GM13976 (cell line): ENCODE measurements at regions not wholly inside any gene's neighbourhood (a gene's known extent, or its start where the extent isn't known, plus 50 kb on each side); places are given as distances from the start of the nearest gene placed in this dataset.

Experiments
- DNase-seq: peaks from one replicate; pipeline ENCODE4 v3.0.0; 2012; ENCODE audit warnings: low spot score
- in situ Hi-C: fragments of 300-500 bp; cut with MboI; formaldehyde crosslinking; loops from one replicate; pipeline ENCODE4 v1.12.0; 2022; ENCODE audit warnings: low sequenced_read_pairs, mixed read lengths, inconsistent platforms; ENCODE audit not compliant: unreplicated experiment
- TF ChIP-seq, protein P1 (sequence below): IDR thresholded peaks from 2 replicates; pipeline ENCODE4 v1.5.1; 2012; ENCODE audit warnings: borderline replicate concordance, mild to moderate bottlenecking; ENCODE audit not compliant: insufficient read depth; ENCODE audit errors: extremely low read depth, missing control alignments, control extremely low read depth

DNA sequence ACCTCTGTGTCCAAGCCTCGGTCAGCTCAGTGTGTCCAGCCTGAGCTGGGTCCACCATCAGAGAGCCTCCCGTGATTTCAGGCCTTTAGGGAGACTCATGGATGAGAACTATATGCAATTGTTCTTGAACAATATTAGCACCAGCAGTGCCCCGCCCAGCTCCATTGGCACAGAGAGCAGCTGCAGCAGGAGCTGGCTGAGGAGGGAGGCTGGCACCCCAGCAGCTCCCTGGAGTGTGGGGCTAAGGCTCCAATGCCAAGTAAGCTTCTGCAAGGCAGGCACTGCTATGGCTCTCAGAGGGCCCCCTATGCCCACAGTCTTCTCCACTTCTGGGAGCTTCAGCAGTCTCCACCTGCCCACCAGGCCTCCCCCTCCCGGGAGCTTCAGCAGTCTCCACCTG is 593.3 kb downstream of the MATN1 start:
- no peak for DNase-seq
- in situ Hi-C loops: no loop called here
- TF ChIP-seq, protein P1, sequence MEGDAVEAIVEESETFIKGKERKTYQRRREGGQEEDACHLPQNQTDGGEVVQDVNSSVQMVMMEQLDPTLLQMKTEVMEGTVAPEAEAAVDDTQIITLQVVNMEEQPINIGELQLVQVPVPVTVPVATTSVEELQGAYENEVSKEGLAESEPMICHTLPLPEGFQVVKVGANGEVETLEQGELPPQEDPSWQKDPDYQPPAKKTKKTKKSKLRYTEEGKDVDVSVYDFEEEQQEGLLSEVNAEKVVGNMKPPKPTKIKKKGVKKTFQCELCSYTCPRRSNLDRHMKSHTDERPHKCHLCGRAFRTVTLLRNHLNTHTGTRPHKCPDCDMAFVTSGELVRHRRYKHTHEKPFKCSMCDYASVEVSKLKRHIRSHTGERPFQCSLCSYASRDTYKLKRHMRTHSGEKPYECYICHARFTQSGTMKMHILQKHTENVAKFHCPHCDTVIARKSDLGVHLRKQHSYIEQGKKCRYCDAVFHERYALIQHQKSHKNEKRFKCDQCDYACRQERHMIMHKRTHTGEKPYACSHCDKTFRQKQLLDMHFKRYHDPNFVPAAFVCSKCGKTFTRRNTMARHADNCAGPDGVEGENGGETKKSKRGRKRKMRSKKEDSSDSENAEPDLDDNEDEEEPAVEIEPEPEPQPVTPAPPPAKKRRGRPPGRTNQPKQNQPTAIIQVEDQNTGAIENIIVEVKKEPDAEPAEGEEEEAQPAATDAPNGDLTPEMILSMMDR: no peak

DNA sequence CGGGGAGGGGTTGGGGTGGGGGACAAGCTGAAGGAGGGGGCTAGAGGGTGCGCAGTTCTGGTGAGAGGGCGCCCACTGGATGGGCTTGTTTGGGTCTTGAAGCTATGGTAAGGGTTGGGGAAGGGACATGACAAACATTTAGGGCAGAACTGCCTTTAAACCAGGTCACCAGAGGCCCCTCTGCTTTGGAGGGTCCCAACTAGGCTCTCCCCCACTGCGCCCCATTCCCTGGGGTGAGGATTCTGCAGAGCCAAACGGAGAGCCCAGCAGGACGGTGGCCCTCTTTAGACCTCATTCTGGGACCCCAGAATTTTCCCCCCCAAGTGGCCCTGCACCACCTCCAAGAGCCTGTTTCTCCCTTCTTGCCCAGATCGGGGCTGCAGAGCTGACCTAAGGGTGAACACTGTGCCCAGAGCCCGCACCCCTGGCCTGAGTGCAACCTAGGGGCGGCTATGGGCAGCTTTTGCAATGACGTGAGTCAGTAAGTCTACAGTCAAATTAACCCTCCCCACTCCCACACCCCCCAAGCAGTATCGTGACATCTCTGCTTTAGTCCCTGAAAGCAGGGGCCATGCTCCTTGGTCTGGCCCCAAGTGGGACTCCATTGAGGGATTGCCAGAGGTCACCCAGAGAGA is 593.8 kb downstream of the MATN1 start:
- DNase-seq: no peak
- in situ Hi-C loops: no loop called here
- TF ChIP-seq, protein P1: no peak

DNA sequence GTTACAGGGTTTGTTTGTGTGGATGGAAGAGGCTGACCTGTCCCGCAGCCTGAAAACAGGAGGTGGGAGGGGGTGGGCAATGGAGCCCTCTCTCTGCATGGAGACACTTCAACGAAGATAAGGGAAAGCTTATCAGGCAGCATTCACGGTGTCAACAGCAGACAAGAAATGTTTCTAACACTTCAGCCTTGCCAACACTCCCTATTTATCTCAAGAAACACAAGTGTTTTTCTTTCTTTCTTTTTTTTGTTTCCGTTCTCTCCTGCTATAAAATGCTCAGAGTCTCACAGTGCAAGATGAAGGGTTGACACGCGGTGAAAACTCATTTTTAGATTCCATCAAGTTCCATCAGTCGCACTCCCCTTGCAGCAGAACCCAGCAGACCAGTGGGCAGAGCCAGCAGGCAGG is 594.4 kb downstream of the MATN1 start:
- TF ChIP-seq, protein P1: no peak
- DNase-seq: no peak
- in situ Hi-C loops: no loop called here

DNA sequence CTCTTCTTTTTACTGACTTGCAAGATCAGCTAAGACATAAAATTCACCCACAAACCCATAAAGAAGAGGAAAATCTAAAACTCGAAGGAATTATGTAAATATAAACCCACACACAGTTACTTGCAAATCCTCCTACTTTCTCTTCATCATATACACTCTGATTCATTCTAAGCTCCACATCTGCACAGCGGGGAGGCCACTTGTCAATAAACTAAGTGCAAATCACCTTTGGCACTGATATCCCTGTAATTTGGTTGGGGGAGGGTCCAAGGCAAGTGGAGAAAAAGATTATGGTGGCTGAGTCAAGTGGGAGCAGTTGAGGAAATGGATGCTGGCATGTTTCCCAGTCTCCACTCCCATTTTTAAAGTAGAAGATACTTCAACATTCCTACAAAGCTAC is 596.5 kb downstream of the MATN1 start:
- in situ Hi-C loops: no loop called here
- TF ChIP-seq, protein P1: no peak
- DNase-seq: no peak

DNA sequence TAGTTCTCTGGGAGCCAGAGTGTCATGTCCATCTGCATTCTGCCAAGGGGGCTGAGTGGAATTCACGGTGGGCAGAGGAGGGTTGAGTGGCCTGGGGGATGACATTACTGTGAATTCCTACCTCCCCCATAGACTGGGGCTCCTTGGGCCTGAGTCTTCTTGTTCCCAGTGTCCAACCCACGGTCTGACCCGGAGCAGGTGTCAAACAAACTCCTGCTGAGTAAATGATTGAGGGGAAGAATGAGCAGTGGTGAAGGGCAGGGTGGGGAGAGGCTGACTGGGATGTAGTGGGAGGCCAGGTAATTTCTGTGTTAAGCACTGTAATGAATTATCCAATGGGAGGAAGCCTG is 597.6 kb downstream of the MATN1 start:
- TF ChIP-seq, protein P1: no peak
- no peak for DNase-seq
- in situ Hi-C loops: no loop called here

GRCh38 chr1:30125021-30125820 is 598.2 kb downstream of the MATN1 start:
- no peak for DNase-seq
- TF ChIP-seq, protein P1: no peak
- in situ Hi-C loops: no loop called here

DNA sequence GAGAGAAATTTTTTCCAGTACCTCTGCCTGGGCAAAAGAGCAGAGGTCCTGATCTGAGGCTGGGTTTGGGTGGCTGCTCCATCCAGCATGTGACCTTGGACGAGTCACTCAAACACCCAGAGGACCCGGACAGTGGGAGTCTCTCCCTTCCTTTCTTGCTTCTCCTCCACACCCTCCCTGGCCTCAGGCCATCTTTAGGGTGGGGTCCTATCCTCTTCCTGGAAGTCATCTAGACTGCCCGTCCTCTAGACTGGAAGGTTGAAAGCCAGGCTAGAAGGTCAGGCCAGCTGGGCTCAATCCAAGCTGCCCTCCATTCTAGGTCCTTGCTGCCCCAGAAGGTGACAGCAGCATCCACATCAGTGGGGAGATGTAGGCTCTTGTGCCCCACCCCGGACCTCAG is 599.5 kb downstream of the MATN1 start:
- in situ Hi-C loops: no loop called here
- TF ChIP-seq, protein P1: no peak
- DNase-seq: no peak
